GM12878 (cell line): ENCODE measurements at regions not wholly inside any gene's neighbourhood (a gene's known extent, or its start where the extent isn't known, plus 50 kb on each side); places are given as distances from the start of the nearest gene placed in this dataset.

ENCODE experiments used
- ATAC-seq: fragments of 200-7000 bp; cut with Tn5 transposase; 3 replicates; pipeline ENCODE4 v1.9.1; 2020; ENCODE audit warnings: mild to moderate bottlenecking, moderate library complexity
- BruUV-seq: library from RNA; stranded (reverse); fragments of 400-500 nt; replicated peaks from 2 replicates; lab custom pipeline; 2021; lab: Mats Ljungman, UMichigan
- CTCF ChIA-PET: fragments of 300-600 bp; sonication (Branson Sonifier 250); formaldehyde crosslinking; extraction: SDS; loops from one replicate; lab custom pipeline; 2021; ENCODE audit warnings: inconsistent platforms; lab: Yijun Ruan, JAX
- POLR2A ChIA-PET: fragments of 350-600 bp; formaldehyde crosslinking; extraction: SDS; loops from one replicate; lab custom pipeline; 2021; ENCODE audit warnings: inconsistent platforms; lab: Charles Lee
- RAD21 ChIA-PET: fragments of 300-600 bp; sonication (Branson Sonifier 250); formaldehyde crosslinking; loops from one replicate; lab custom pipeline; 2023; ENCODE audit warnings: antibody characterized with exemption; ENCODE audit not compliant: unreplicated experiment; lab: Charles Lee
- SMC1A ChIA-PET: fragments of 300-600 bp; sonication (Branson Sonifier 250); formaldehyde crosslinking; loops from one replicate; lab custom pipeline; 2023; ENCODE audit not compliant: unreplicated experiment, uncharacterized antibody; lab: Charles Lee
- DNase-seq: peaks from one replicate; pipeline ENCODE4 v3.0.0-alpha.2; 2011; ENCODE audit warnings: low read depth, low spot score
- FAIRE-seq: peaks from 3 replicates; lab custom pipeline; 2011; peaks lifted over from hg19 to GRCh38; lab: Jason Lieb, UNC
- H2AFZ ChIP-seq: 2 replicates; pipeline ENCODE4 v1.6.0; 2011; ENCODE audit warnings: low read depth, low read length, control low read depth; ENCODE audit not compliant: control insufficient read depth
- H3K27ac ChIP-seq: 2 replicates; pipeline ENCODE4 v1.5.1; 2011; ENCODE audit warnings: control low read depth; ENCODE audit not compliant: control insufficient read depth, insufficient read depth
- H3K27me3 ChIP-seq, 2 experiments: replicated peaks in 1 of 2; 2 replicates each; pipeline versions ENCODE4 v1.6.0 to v1.6.1; 2011; ENCODE audit warnings: low read length in 1 of 2; ENCODE audit not compliant: control insufficient read depth in 2 of 2, insufficient read depth in 2 of 2
- H3K36me3 ChIP-seq, 2 experiments: 2 replicates each; pipeline ENCODE4 v1.5.1; 2011; ENCODE audit warnings: low read length in 1 of 2; ENCODE audit not compliant: control insufficient read depth in 2 of 2, insufficient read depth in 2 of 2
- H3K4me1 ChIP-seq: 2 replicates; pipeline ENCODE4 v1.6.1; 2011; ENCODE audit warnings: mild to moderate bottlenecking, low read length, moderate library complexity, mixed read lengths; ENCODE audit not compliant: control insufficient read depth, insufficient read depth
- H3K4me2 ChIP-seq: 2 replicates; pipeline ENCODE4 v1.6.0; 2011; ENCODE audit warnings: control low read depth; ENCODE audit not compliant: control insufficient read depth, insufficient read depth
- H3K4me3 ChIP-seq: fragments of 200-600 bp; sonication (generic); 2 replicates; pipeline ENCODE4 v1.5.1; 2016
- H3K79me2 ChIP-seq: 2 replicates; pipeline ENCODE4 v1.6.0; 2011; ENCODE audit warnings: low read length; ENCODE audit not compliant: control insufficient read depth, insufficient read depth
- H3K9ac ChIP-seq: 2 replicates; pipeline ENCODE4 v1.8.0; 2011; ENCODE audit warnings: low read length, control low read depth, mixed read lengths; ENCODE audit not compliant: control insufficient read depth, insufficient read depth
- H3K9me3 ChIP-seq: replicated peaks from 3 replicates; pipeline ENCODE4 v1.5.1; 2011; ENCODE audit warnings: mild to moderate bottlenecking, low read length; ENCODE audit not compliant: control insufficient read depth, insufficient read depth
- H4K20me1 ChIP-seq: 2 replicates; pipeline ENCODE4 v1.6.0; 2011; ENCODE audit not compliant: control insufficient read depth, insufficient read depth
- ATF7 ChIP-seq: fragments of 450-650 bp; IDR thresholded peaks from 2 replicates; pipeline ENCODE4 v1.6.1; 2016; ENCODE audit warnings: low read depth, mild to moderate bottlenecking
- BRCA1 ChIP-seq: IDR thresholded peaks from 2 replicates; pipeline ENCODE4 v1.6.1; 2011; ENCODE audit warnings: low read depth, low read length, improper control_type of control experiment
- E2F4 ChIP-seq: IDR thresholded peaks from 2 replicates; pipeline ENCODE4 v1.6.1; 2012; ENCODE audit warnings: low read depth, low read length, improper control_type of control experiment
- IRF4 ChIP-seq: IDR thresholded peaks from 2 replicates; pipeline ENCODE4 v1.6.1; 2011; ENCODE audit warnings: low read depth, low read length
- MAX ChIP-seq: IDR thresholded peaks from 2 replicates; pipeline ENCODE4 v1.6.1; 2012; ENCODE audit warnings: low read depth, low read length, improper control_type of control experiment
- NR2F1 ChIP-seq: fragments of 450-650 bp; conservative IDR thresholded peaks from 2 replicates; pipeline ENCODE4 v1.6.1; 2017; ENCODE audit warnings: mild to moderate bottlenecking
- PKNOX1 ChIP-seq: fragments of 450-650 bp; IDR thresholded peaks from 2 replicates; pipeline ENCODE4 v1.6.1; 2016; ENCODE audit warnings: mild to moderate bottlenecking
- RAD21 ChIP-seq: IDR thresholded peaks from 2 replicates; pipeline ENCODE4 v1.6.1; 2011; ENCODE audit warnings: mild to moderate bottlenecking, low read depth, low read length, moderate library complexity; ENCODE audit not compliant: insufficient read depth
- REST ChIP-seq: IDR thresholded peaks from 2 replicates; pipeline ENCODE4 v1.6.1; 2012; ENCODE audit warnings: mild to moderate bottlenecking, low read depth, low read length
- SMARCA5 ChIP-seq: fragments of 450-650 bp; IDR thresholded peaks from 2 replicates; pipeline ENCODE4 v1.6.1; 2017; ENCODE audit warnings: mild to moderate bottlenecking
- SRF ChIP-seq, 2 experiments: IDR thresholded peaks; 2 replicates each; pipeline ENCODE4 v1.6.1; 2011; ENCODE audit warnings: low read depth in 2 of 2, low read length in 2 of 2, mild to moderate bottlenecking in 1 of 2, moderate library complexity in 1 of 2
- WGBS: methylation state at CpG from one replicate; pipeline ENCODE4 v1.1.6; 2016; ENCODE audit warnings: low lambda C conversion rate; ENCODE audit not compliant: insufficient replicate concordance, insufficient coverage; ENCODE audit errors: missing lambda C conversion rate; 5-methylcytosine and 5-hydroxymethylcytosine counted together
- in situ Hi-C: fragments of 300-500 bp; cut with MboI; formaldehyde crosslinking; loops from 9 replicates; pipeline ENCODE4 v1.14.3; 2018; ENCODE audit warnings: mixed read lengths
- intact Hi-C: fragments of 100-400 bp; cut with micrococcal nuclease; formaldehyde crosslinking; loops from one replicate; pipeline ENCODE4 v1.14.2; 2022; ENCODE audit not compliant: unreplicated experiment

- no peak overlapping the region for H3K27ac ChIP-seq
- in situ Hi-C loops: no loop called here
- FAIRE-seq (no peak), ATAC-seq (no peak), DNase-seq (no peak)
- no peak overlapping the region for H3K4me2 ChIP-seq
- no peak overlapping the region for H2AFZ ChIP-seq
- RAD21 ChIA-PET: no interaction called here
- H3K4me1 ChIP-seq: no peaks in the 10 kb centered on the region
- no peak overlapping the region for H3K9ac ChIP-seq
- POLR2A ChIA-PET: no interaction called here
- no peak overlapping the region for H3K4me3 ChIP-seq
- no peaks in the 10 kb centered on the region for H3K27me3 ChIP-seq
- H4K20me1 ChIP-seq: no peaks in the 10 kb centered on the region
- H3K79me2 ChIP-seq: no peaks in the 10 kb centered on the region
- no peaks in the 10 kb centered on the region for H3K36me3 ChIP-seq
- CTCF ChIA-PET: no interaction called here
- TF ChIP-seq PKNOX1: no peak
- no peak for TF ChIP-seq REST
- TF ChIP-seq BRCA1: no peak
- TF ChIP-seq ATF7: no peak
- TF ChIP-seq IRF4: no peak
- TF ChIP-seq SMARCA5: no peak
- TF ChIP-seq RAD21: no peak
- no peak for TF ChIP-seq SRF (IDR thresholded peaks at IDR 0.05; ENCODE audit: low read depth in 2 of 2, low read length in 2 of 2)
- TF ChIP-seq E2F4: no peak
- no peak for TF ChIP-seq NR2F1
- no peak for TF ChIP-seq MAX
- SMC1A ChIA-PET: no interaction called here
- 9% methylated on average over 2 of the region's 2 CpGs for WGBS
- no peaks in the 10 kb centered on the region for H3K9me3 ChIP-seq
- intact Hi-C loops: no loop called here
- BruUV-seq: no TSS peak
Observed at GRCh38 chr1:80755944-80756343, 1044.8 kb upstream of the ADGRL2 start.
